IMR-90 (cell line): ENCODE measurements at regions not wholly inside any gene's neighbourhood (a gene's known extent, or its start where the extent isn't known, plus 50 kb on each side); places are given as distances from the start of the nearest gene placed in this dataset.
"Not testable (repeated sequence)": the region's sequence is repeated elsewhere in the genome, so short reads cannot be mapped to it uniquely, and the experiment has no call there.

Experiments
- ATAC-seq: fragments of 200-7000 bp; cut with Tn5 transposase; 2 replicates; pipeline ENCODE4 v1.9.1; 2020; ENCODE audit warnings: low read depth, mild to moderate bottlenecking, moderate library complexity
- BruUV-seq: library from RNA; stranded (reverse); fragments of 400-500 nt; replicated peaks from 2 replicates; lab custom pipeline; 2021; lab: Mats Ljungman, UMichigan
- CTCF ChIA-PET: fragments of 300-600 bp; formaldehyde crosslinking; extraction: SDS; loops from one replicate; lab custom pipeline; 2021; ENCODE audit warnings: antibody characterized with exemption; lab: Yijun Ruan, JAX
- POLR2A ChIA-PET: fragments of 300-600 bp; sonication (Branson Sonifier 250); formaldehyde crosslinking; loops from one replicate; lab custom pipeline; 2022; ENCODE audit warnings: antibody characterized with exemption; ENCODE audit not compliant: unreplicated experiment; lab: Charles Lee
- DNase-seq: peaks from one replicate; pipeline ENCODE4 v3.0.0; 2013
- H2AFZ ChIP-seq: replicated peaks from 2 replicates; pipeline ENCODE3; 2013; ENCODE audit warnings: low read length, mild to moderate bottlenecking; ENCODE audit not compliant: poor library complexity
- H2AK5ac ChIP-seq: 2 replicates; pipeline ENCODE4 v1.6.1; 2013; ENCODE audit warnings: low read depth, low read length, inconsistent platforms
- H2AK9ac ChIP-seq: replicated peaks from 2 replicates; pipeline ENCODE3; 2013; ENCODE audit warnings: mild to moderate bottlenecking, low read depth, low read length, moderate library complexity; ENCODE audit not compliant: poor library complexity
- H2BK120ac ChIP-seq: 2 replicates; pipeline ENCODE4 v1.6.1; 2013; ENCODE audit warnings: low read depth, low read length, inconsistent platforms
- H2BK15ac ChIP-seq: 3 replicates; pipeline ENCODE4 v1.6.1; 2013; ENCODE audit warnings: low read depth, low read length, inconsistent platforms
- H2BK20ac ChIP-seq: 2 replicates; pipeline ENCODE4 v1.6.1; 2013; ENCODE audit warnings: low read depth, mild to moderate bottlenecking, inconsistent platforms, low read length, moderate library complexity
- H2BK5ac ChIP-seq: 2 replicates; pipeline ENCODE4 v1.6.1; 2013; ENCODE audit warnings: mild to moderate bottlenecking, low read depth, low read length, inconsistent platforms; ENCODE audit not compliant: poor library complexity, severe bottlenecking
- H3K14ac ChIP-seq: replicated peaks from 2 replicates; pipeline ENCODE4 v1.6.1; 2013; ENCODE audit warnings: low read depth, low read length, inconsistent platforms
- H3K18ac ChIP-seq: 2 replicates; pipeline ENCODE4 v1.6.1; 2013; ENCODE audit warnings: low read depth, low read length, control low read depth
- H3K23ac ChIP-seq: 2 replicates; pipeline ENCODE4 v1.6.1; 2013; ENCODE audit warnings: low read depth, low read length, inconsistent platforms
- H3K27ac ChIP-seq: 2 replicates; pipeline ENCODE4 v1.5.1; 2013; ENCODE audit warnings: mild to moderate bottlenecking, control low read depth, low read length; ENCODE audit not compliant: insufficient read depth
- H3K27me3 ChIP-seq: 2 replicates; pipeline ENCODE4 v1.6.1; 2013; ENCODE audit warnings: low read length; ENCODE audit not compliant: control insufficient read depth, insufficient read depth
- H3K36me3 ChIP-seq: 2 replicates; pipeline ENCODE4 v1.6.1; 2013; ENCODE audit warnings: low read length, mixed read lengths; ENCODE audit not compliant: control insufficient read depth, insufficient read depth
- H3K4ac ChIP-seq: 2 replicates; pipeline ENCODE4 v1.6.1; 2013; ENCODE audit warnings: low read depth, low read length, inconsistent platforms
- H3K4me1 ChIP-seq: 2 replicates; pipeline ENCODE4 v1.6.1; 2013; ENCODE audit warnings: low read length, mixed read lengths; ENCODE audit not compliant: control insufficient read depth, insufficient read depth
- H3K4me2 ChIP-seq: 2 replicates; pipeline ENCODE4 v1.6.1; 2013; ENCODE audit warnings: low read depth, mild to moderate bottlenecking, control low read depth, low read length, moderate library complexity
- H3K4me3 ChIP-seq: 2 replicates; pipeline ENCODE4 v1.5.1; 2013; ENCODE audit warnings: low read depth, mild to moderate bottlenecking, control low read depth, low read length, moderate library complexity; ENCODE audit not compliant: insufficient read depth
- H3K56ac ChIP-seq: 2 replicates; pipeline ENCODE4 v1.6.1; 2013; ENCODE audit warnings: low read length, inconsistent platforms; ENCODE audit not compliant: insufficient read depth; ENCODE audit errors: extremely low read depth
- H3K79me1 ChIP-seq, 2 experiments: 2 replicates each; pipeline ENCODE4 v1.6.1; 2013; ENCODE audit warnings: low read length in 2 of 2, inconsistent platforms in 1 of 2, low read depth in 1 of 2
- H3K9ac ChIP-seq: 2 replicates; pipeline ENCODE4 v1.6.1; 2013; ENCODE audit warnings: low read depth, low read length, control low read depth
- H3K9me1 ChIP-seq: 2 replicates; pipeline ENCODE4 v1.6.1; 2013; ENCODE audit warnings: low read length, inconsistent platforms; ENCODE audit not compliant: insufficient read depth
- H3K9me3 ChIP-seq: 2 replicates; pipeline ENCODE4 v1.6.1; 2013; ENCODE audit warnings: low read length; ENCODE audit not compliant: control insufficient read depth, insufficient read depth
- H4K20me1 ChIP-seq: 2 replicates; pipeline ENCODE4 v1.6.1; 2013; ENCODE audit warnings: low read length, inconsistent platforms; ENCODE audit not compliant: insufficient read depth
- H4K5ac ChIP-seq: 2 replicates; pipeline ENCODE4 v1.6.1; 2013; ENCODE audit warnings: mild to moderate bottlenecking, low read depth, low read length, control low read depth
- H4K8ac ChIP-seq, 2 experiments: 2 replicates each; pipeline ENCODE4 v1.6.1; 2013; ENCODE audit warnings: low read depth in 2 of 2, low read length in 2 of 2, control low read depth in 1 of 2, inconsistent platforms in 1 of 2
- H4K91ac ChIP-seq: 2 replicates; pipeline ENCODE4 v1.6.1; 2013; ENCODE audit warnings: low read depth, low read length, inconsistent platforms; ENCODE audit not compliant: insufficient read depth
- BHLHE40 ChIP-seq: fragments of 150-350 bp; IDR thresholded peaks from 2 replicates; pipeline ENCODE4 v1.6.1; 2016; ENCODE audit warnings: mild to moderate bottlenecking, low read depth, low read length
- POLR2A ChIP-seq: IDR thresholded peaks from 2 replicates; pipeline ENCODE4 v1.6.1; 2012; ENCODE audit warnings: mild to moderate bottlenecking, low read depth, low read length
- WGBS, 2 experiments: methylation state at CpG; one replicate each; pipeline versions ENCODE4 v1.1.5 to v1.1.7; 2013; ENCODE audit warnings: missing lambda C conversion rate in 2 of 2; ENCODE audit not compliant: insufficient read length in 1 of 2; ENCODE audit errors: extremely low coverage in 2 of 2; 5-methylcytosine and 5-hydroxymethylcytosine counted together
- dilution Hi-C: fragments of 300-500 bp; cut with HindIII; formaldehyde crosslinking; loops from one replicate; pipeline ENCODE4 v1.14.3; 2018; ENCODE audit warnings: low sequenced_read_pairs; ENCODE audit not compliant: unreplicated experiment
- in situ Hi-C: fragments of 300-500 bp; cut with MboI; formaldehyde crosslinking; loops from 3 replicates; pipeline ENCODE4 v1.14.3; 2019; ENCODE audit warnings: low sequenced_read_pairs, inconsistent platforms, mixed read lengths
- intact Hi-C: fragments of 100-400 bp; cut with micrococcal nuclease; formaldehyde crosslinking; loops from 2 replicates; pipeline ENCODE4 v1.10.0; 2022

DNA sequence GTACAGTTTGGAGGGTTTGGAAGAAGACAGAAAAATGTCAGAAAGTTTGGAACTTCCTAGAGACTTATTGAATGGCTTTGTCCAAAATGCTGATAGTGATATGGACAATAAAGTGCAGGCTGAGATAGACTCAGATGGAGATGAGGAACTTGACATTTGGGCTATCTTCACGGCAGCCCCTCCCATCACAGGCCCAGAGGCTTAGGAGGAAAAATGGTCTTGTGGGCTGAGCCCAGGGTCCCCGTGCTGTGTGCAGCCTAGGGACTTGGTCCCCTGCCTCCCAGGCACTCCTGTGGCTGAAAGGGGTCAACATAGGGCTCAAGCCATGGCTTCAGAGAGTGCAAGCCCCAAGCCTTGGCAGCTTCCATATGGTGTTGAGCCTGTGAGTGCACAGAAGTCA is 79.0 kb downstream of the CMAS start:
- Histone ChIP-seq H2AK9ac (no peak overlapping the region), H2AFZ (no peak overlapping the region), H3K79me1 (no peaks in the 10 kb centered on the region), H3K9me1 (no peaks in the 10 kb centered on the region), H3K4me3 (no peak overlapping the region), H3K56ac (no peak overlapping the region), H3K4me1 (no peaks in the 10 kb centered on the region), H2BK15ac (no peak overlapping the region), H3K23ac (no peak overlapping the region), H3K36me3 (no peaks in the 10 kb centered on the region), H3K4ac (no peak overlapping the region), H2BK20ac (no peak overlapping the region), H3K4me2 (no peak overlapping the region), H4K5ac (no peak overlapping the region), H3K18ac (no peak overlapping the region), H2AK5ac (no peak overlapping the region), H3K9me3 (no peaks in the 10 kb centered on the region), H4K20me1 (no peaks in the 10 kb centered on the region), H2BK120ac (no peak overlapping the region), H2BK5ac (no peak overlapping the region), H4K8ac (no peak overlapping the region), H3K27ac (no peak overlapping the region), H3K14ac (no peak overlapping the region), H3K27me3 (no peaks in the 10 kb centered on the region), H4K91ac (no peak overlapping the region), H3K9ac (no peak overlapping the region)
- in situ Hi-C loops (no loop called here), dilution Hi-C loops (no loop called here), intact Hi-C loops (no loop called here)
- ATAC-seq (no peak), DNase-seq (no peak)
- ChIA-PET CTCF (no interaction called here), POLR2A (no interaction called here)
- no peak for TF ChIP-seq POLR2A
- no peak for TF ChIP-seq BHLHE40
- WGBS, 2 experiments: 0% methylated on average over 1 of the region's 2 CpGs; no CpG with 5 or more reads in 1 of the 2 experiments
- no TSS peak for BruUV-seq

DNA sequence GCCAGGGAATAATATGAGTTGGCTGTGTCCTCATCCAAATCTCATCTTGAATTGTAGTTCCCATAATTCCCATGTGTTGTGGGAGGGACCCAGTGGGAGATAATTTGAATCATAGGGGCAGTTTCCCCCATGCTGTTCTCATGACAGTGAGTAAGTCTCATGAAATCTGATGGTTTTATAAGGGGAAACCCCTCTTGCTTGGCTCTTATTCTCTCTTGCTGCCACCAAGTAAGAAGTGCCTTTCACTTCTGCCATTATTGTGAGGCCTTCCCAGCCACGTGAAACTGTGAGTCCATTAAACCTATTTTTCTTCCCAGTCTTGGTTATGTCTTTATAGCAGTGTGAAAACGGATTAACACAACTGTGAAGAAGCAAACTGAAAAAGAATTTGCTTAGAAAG is 80.1 kb downstream of the CMAS start:
- H3K56ac ChIP-seq, H2BK20ac ChIP-seq, ATAC-seq, H3K4me3 ChIP-seq, H3K18ac ChIP-seq, DNase-seq, H3K79me1 ChIP-seq, H3K4me2 ChIP-seq, H2BK120ac ChIP-seq, dilution Hi-C loops, H3K9me3 ChIP-seq, POLR2A ChIA-PET, H3K4ac ChIP-seq, H3K14ac ChIP-seq, H2AK9ac ChIP-seq, H4K20me1 ChIP-seq, H3K9ac ChIP-seq, H3K27me3 ChIP-seq, H2AFZ ChIP-seq, H2BK5ac ChIP-seq, H2BK15ac ChIP-seq, H4K8ac ChIP-seq, H3K23ac ChIP-seq, BruUV-seq, H2AK5ac ChIP-seq, H3K36me3 ChIP-seq, H3K4me1 ChIP-seq, H3K27ac ChIP-seq, H3K9me1 ChIP-seq, H4K5ac ChIP-seq, intact Hi-C loops, H4K91ac ChIP-seq, in situ Hi-C loops: not testable (repeated sequence)
- no CpG with 5 or more reads among the region's 2 CpGs for WGBS, 2 experiments
- CTCF ChIA-PET: interaction anchor here (1.6 kb wide), 1 partner anchor 209 kb away, joined by 3 read pairs; no protein-coding TSS in a partner anchor
